ENCODE measurements at regions not wholly inside any gene's neighbourhood (a gene's known extent, or its start where the extent isn't known, plus 50 kb on each side); places are given as distances from the start of the nearest gene placed in this dataset.

- Histone ChIP-seq H3K9ac (ENCODE audit: low read depth in 2 of 2, low read length in 2 of 2) (no peak overlapping the region), H3K27me3 (no peaks in the 10 kb centered on the region), H3K27ac (no peak overlapping the region), H3K4me1 (no peaks in the 10 kb centered on the region), H3K9me3 (no peaks in the 10 kb centered on the region), H3K4me3 (no peak overlapping the region), H3K36me3 (no peaks in the 10 kb centered on the region)
- intact Hi-C loops (cut with DNase I), result no loop called here
- no peak for TF ChIP-seq CTCF (IDR thresholded peaks at IDR 0.05)
- DNase-seq, result no peak
These were observed 589.8 kb downstream of the BCKDHB start for GRCh38 chr6:80696268-80696667.

- Histone ChIP-seq H3K9ac (ENCODE audit: low read depth in 2 of 2, low read length in 2 of 2) (no peak overlapping the region), H3K27me3 (no peaks in the 10 kb centered on the region), H3K4me3 (no peak overlapping the region), H3K36me3 (no peaks in the 10 kb centered on the region), H3K27ac (no peak overlapping the region), H3K4me1 (no peaks in the 10 kb centered on the region), H3K9me3 (no peaks in the 10 kb centered on the region)
- intact Hi-C loops (cut with DNase I), result no loop called here
- no peak for TF ChIP-seq CTCF (IDR thresholded peaks at IDR 0.05)
- DNase-seq, result no peak
These were observed 584.2 kb downstream of the BCKDHB start for GRCh38 chr6:80690551-80691131.

- Histone ChIP-seq H3K9me3 (no peaks in the 10 kb centered on the region), H3K9ac (ENCODE audit: low read depth in 2 of 2, low read length in 2 of 2) (no peak overlapping the region), H3K27ac (no peak overlapping the region), H3K27me3 (no peaks in the 10 kb centered on the region), H3K36me3 (no peaks in the 10 kb centered on the region), H3K4me3 (no peak overlapping the region), H3K4me1 (no peaks in the 10 kb centered on the region)
- DNase-seq, result no peak
- intact Hi-C loops (cut with DNase I), result no loop called here
- no peak for TF ChIP-seq CTCF (IDR thresholded peaks at IDR 0.05)
These were observed 583.4 kb downstream of the BCKDHB start for GRCh38 chr6:80689716-80690395.

GRCh38 chr6:80679992-80680391, 573.5 kb downstream of the BCKDHB start:
- no peak overlapping the region for H3K4me3 ChIP-seq
- no peaks in the 10 kb centered on the region for H3K27me3 ChIP-seq
- intact Hi-C loops (cut with DNase I), result no loop called here
- H3K36me3 ChIP-seq, result no peaks in the 10 kb centered on the region
- DNase-seq, result no peak
- H3K9ac ChIP-seq (ENCODE audit: low read depth in 2 of 2, low read length in 2 of 2), result no peak overlapping the region
- no peak overlapping the region for H3K27ac ChIP-seq
- no peak for TF ChIP-seq CTCF (IDR thresholded peaks at IDR 0.05)
- no peaks in the 10 kb centered on the region for H3K9me3 ChIP-seq
- no peaks in the 10 kb centered on the region for H3K4me1 ChIP-seq

- no peaks in the 10 kb centered on the region for H3K36me3 ChIP-seq
- no peak overlapping the region for H3K4me3 ChIP-seq
- no peak overlapping the region for H3K27ac ChIP-seq
- intact Hi-C loops (cut with DNase I), result no loop called here
- no peak for TF ChIP-seq CTCF (IDR thresholded peaks at IDR 0.05)
- no peak for DNase-seq
- H3K9ac ChIP-seq (ENCODE audit: low read depth in 2 of 2, low read length in 2 of 2), result no peak overlapping the region
- H3K27me3 ChIP-seq, result no peaks in the 10 kb centered on the region
- H3K9me3 ChIP-seq, result no peaks in the 10 kb centered on the region
- no peaks in the 10 kb centered on the region for H3K4me1 ChIP-seq
These were observed 569.9 kb downstream of the BCKDHB start for GRCh38 chr6:80676386-80676785.
